IgD-negative memory B cell (primary cell): ENCODE measurements at regions not wholly inside any gene's neighbourhood (a gene's known extent, or its start where the extent isn't known, plus 50 kb on each side); places are given as distances from the start of the nearest gene placed in this dataset.

Experiments
- H3K27ac Mint-ChIP-seq, 3 donors: one replicate each; pipeline ENCODE4 v1.8.0; 2020 to 2022; ENCODE audit warnings: mild to moderate bottlenecking in 3 of 3, mixed read lengths in 3 of 3, moderate library complexity in 1 of 3
- H3K27me3 Mint-ChIP-seq: one replicate; pipeline ENCODE4 v1.8.0; 2021; ENCODE audit warnings: mixed read lengths
- H3K36me3 Mint-ChIP-seq: one replicate; pipeline ENCODE4 v1.8.0; 2020; ENCODE audit warnings: mild to moderate bottlenecking, mixed read lengths
- H3K4me1 Mint-ChIP-seq, 3 donors: one replicate each; pipeline ENCODE4 v1.8.0; 2020 to 2022; ENCODE audit warnings: mixed read lengths in 3 of 3, mild to moderate bottlenecking in 1 of 3
- H3K4me3 Mint-ChIP-seq, 4 donors: one replicate each; pipeline ENCODE4 v1.8.0; 2020 to 2022; ENCODE audit warnings: mild to moderate bottlenecking in 4 of 4, mixed read lengths in 4 of 4, moderate library complexity in 3 of 4
- H3K9me3 Mint-ChIP-seq, 3 donors: one replicate each; pipeline ENCODE4 v1.8.0; 2020 to 2021; ENCODE audit warnings: mixed read lengths in 3 of 3, mild to moderate bottlenecking in 1 of 3

DNA sequence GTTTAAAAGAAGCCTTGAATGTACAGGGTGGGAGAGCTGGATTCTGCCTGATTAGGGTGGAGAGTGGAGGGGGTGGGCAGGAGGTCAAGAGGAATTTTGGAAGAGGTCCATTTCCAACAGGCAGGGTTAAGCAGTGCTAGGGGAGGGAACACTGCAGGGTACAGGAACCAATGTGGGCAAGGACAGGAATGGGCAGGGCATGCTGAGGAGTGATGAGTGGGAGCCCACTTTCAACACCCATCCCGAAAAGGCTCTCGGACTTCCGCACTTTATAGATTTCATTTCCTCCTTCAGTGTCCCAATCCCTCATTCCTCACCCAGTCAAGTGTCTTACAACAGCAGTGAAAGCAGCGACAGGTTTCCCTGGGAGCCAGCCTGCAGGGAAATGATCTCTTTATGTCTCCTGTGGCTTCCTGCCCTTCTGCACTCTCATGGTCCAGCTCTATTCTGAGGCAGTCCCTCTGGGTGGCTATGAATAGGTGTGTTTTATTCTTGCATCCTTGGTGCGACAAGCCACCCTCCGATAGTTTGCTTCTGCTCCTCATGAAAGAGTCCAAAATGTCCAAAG is 50.5 kb upstream of the ZNF507 start:
- Mint-ChIP-seq H3K27ac (no peak overlapping the region), H3K4me3 (no peak overlapping the region), H3K27me3 (peaks cover 3% of the 10 kb centered on the region), H3K9me3 (peaks cover 2 to 7% (median 6%) of the 10 kb centered on the region in 3 donors), H3K4me1 (no peaks in the 10 kb centered on the region), H3K36me3 (no peaks in the 10 kb centered on the region)
